ENCODE measurements at regions not wholly inside any gene's neighbourhood (a gene's known extent, or its start where the extent isn't known, plus 50 kb on each side); places are given as distances from the start of the nearest gene placed in this dataset.

DNA sequence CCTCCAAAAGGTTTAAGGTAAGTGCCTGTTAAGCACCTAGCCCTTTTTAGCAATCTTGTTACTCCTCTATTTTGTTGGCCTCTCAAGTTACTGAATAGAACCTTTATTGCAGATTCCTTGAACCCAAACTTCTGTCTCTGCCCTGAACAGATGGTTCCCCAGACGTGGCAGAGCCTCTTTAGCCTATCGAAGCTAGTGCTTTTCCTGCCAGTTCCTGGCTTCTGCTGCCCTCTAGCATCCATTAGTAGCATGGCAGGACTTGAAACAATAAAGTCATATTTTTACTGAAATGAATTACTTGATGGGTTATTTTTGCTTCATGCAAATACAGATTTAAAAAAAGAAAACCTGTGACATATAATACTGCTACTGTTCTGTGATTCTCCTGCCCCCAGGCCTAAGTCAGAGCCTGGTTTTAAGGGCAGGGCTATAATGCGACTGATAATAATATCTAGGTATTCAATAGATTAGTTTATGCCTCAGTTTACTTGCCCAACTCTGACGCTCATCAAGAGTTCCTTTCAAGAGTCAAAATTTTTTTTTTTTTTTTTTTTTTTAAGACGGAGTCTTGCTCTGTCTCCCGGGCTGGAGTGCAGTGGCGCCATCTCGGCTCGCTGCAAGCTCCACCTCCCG lies 84.3 kb upstream of the PHF14 start:
- DNase-seq = no peak

DNA sequence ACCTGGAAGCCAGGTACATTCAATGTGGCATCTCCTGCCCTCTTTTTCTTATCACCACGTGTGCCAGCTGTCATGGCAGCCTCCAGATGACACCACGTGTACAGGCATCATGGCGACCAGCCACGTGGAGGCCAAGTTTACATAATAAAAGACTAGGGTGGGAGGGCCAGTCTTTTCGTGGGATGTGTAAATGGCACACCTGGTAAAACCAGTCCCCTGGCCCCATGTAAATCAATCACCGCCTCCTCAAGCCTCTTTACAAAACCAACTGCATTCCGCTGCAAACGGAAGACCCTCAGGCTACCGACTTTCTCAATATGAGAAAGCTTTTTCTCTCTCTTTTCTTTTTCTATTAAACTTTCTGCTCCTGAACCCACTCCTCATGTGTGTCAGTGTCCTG lies 65.1 kb upstream of the PHF14 start:
- 64 to 67% (median 65%) methylated on average over 9 of the region's 9 CpGs for WGBS, 3 donors
- intact Hi-C loops (cut with DNase I) = no loop called here
- no peak for TF ChIP-seq POLR2A (IDR thresholded peaks at IDR 0.05)
- no peak for TF ChIP-seq CTCF (IDR thresholded peaks at IDR 0.05)
- TF ChIP-seq EP300 (IDR thresholded peaks at IDR 0.05) = no peak
- no peak for DNase-seq
- Histone ChIP-seq H3K27ac (no peak overlapping the region), H3K27me3 (no peaks in the 10 kb centered on the region), H3K9me3 (peaks cover 0 to 4% of the 10 kb centered on the region in 2 donors), H3K4me1 (ENCODE audit: insufficient read depth) (no peaks in the 10 kb centered on the region), H3K36me3 (no peaks in the 10 kb centered on the region), H3K4me3 (no peak overlapping the region)

More for the DNA sequence above, 84.3 kb upstream of the PHF14 start:
- no peaks in the 10 kb centered on the region for H3K36me3 ChIP-seq
- no peaks in the 10 kb centered on the region for H3K27me3 ChIP-seq
- peak in 1 of 3 donors; percentile 9 for TF ChIP-seq CTCF (IDR thresholded peaks at IDR 0.05)
- TF ChIP-seq EP300 (IDR thresholded peaks at IDR 0.05) = no peak
- no peak for TF ChIP-seq POLR2A (IDR thresholded peaks at IDR 0.05)
- WGBS, 3 donors = 66 to 71% (median 67%) methylated on average over 10 of the region's 10 CpGs
- no peak overlapping the region for H3K27ac ChIP-seq
- intact Hi-C loops (cut with DNase I) = no loop called here
- no peak overlapping the region for H3K4me3 ChIP-seq
- no peaks in the 10 kb centered on the region for H3K4me1 ChIP-seq (ENCODE audit: insufficient read depth)
- H3K9me3 ChIP-seq = no peaks in the 10 kb centered on the region

- intact Hi-C loops (cut with DNase I) = no loop called here
- Histone ChIP-seq H3K36me3 (no peaks in the 10 kb centered on the region), H3K4me1 (ENCODE audit: insufficient read depth) (no peaks in the 10 kb centered on the region), H3K27me3 (no peaks in the 10 kb centered on the region), H3K4me3 (no peak overlapping the region), H3K9me3 (peaks cover 0 to 4% of the 10 kb centered on the region in 2 donors), H3K27ac (no peak overlapping the region)
- DNase-seq = no peak
- 79 to 94% (median 84%) methylated on average over 2 of the region's 2 CpGs for WGBS, 3 donors
- TF ChIP-seq CTCF (IDR thresholded peaks at IDR 0.05) (no peak), EP300 (IDR thresholded peaks at IDR 0.05) (no peak), POLR2A (IDR thresholded peaks at IDR 0.05) (no peak)
Measured at GRCh38 chr7:10910447-10910846, 63.2 kb upstream of the PHF14 start.

DNA sequence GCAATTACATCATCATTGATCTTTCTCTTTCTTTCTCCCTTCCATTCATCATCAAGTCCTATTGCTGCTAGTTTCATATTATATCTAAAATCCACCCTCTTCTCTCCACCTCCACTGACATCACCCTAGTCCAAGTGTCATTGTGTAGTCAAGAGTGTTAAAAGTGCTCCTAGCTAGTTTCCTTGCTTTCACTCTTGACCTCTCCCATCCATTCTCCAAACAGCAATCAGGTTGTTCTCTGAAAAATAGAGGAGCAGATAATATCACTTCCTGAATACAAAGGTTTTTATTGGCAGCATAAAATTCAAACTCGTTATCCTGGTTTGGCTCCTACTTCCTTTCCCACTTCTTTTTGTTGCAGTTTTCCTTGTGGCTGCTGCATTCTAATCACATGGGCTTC lies 61.6 kb upstream of the PHF14 start:
- no peaks in the 10 kb centered on the region for H3K27me3 ChIP-seq
- 85 to 94% (median 94%) methylated on average over 1 of the region's 1 CpG for WGBS, 3 donors
- H3K27ac ChIP-seq = no peak overlapping the region
- no peaks in the 10 kb centered on the region for H3K4me1 ChIP-seq (ENCODE audit: insufficient read depth)
- no peak overlapping the region for H3K4me3 ChIP-seq
- H3K9me3 ChIP-seq = peaks cover 0 to 4% of the 10 kb centered on the region in 2 donors
- intact Hi-C loops (cut with DNase I) = no loop called here
- no peaks in the 10 kb centered on the region for H3K36me3 ChIP-seq
- no peak for DNase-seq
- no peak for TF ChIP-seq POLR2A (IDR thresholded peaks at IDR 0.05)
- no peak for TF ChIP-seq EP300 (IDR thresholded peaks at IDR 0.05)
- no peak for TF ChIP-seq CTCF (IDR thresholded peaks at IDR 0.05)
